ENCODE measurements at regions not wholly inside any gene's neighbourhood (a gene's known extent, or its start where the extent isn't known, plus 50 kb on each side); places are given as distances from the start of the nearest gene placed in this dataset.

DNA sequence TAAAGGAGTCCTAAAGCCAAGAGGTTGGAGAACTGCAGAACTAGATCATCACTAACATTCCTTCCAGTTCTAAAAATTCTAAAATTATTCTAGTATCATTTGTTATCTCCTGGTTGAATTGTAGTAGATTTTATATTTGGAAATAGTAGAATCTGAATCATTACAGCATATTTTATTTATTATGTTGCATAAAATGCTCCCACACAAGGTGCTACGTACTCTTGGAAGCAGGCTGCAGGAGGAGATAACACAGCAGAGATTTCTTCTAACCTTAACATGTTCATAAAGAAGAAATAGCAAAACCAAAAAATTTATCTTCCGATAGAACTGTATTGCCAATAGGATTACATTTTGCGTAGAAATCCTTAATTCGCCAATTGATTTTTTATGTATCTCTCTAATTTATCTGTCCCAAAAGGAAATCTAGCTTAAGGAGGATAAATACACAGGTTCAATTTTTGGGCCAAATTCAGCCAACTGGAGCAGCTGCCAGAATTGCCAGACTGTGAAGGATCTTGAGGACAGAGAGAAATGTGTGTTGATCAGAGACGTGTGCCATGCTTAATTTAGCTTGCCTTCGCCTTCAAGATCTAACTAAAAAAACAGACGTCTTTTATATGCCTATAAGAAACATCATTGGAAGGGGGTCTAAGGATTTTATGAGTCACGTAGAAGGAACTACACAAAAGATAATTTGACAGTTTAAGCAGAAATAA, 134.4 kb upstream of the MITF start:
- CTCF ChIA-PET = no interaction called here
- POLR2A ChIA-PET = no interaction called here
- DNase-seq (ENCODE audit: extremely low spot score) = no peak
- TF ChIP-seq, protein P1, sequence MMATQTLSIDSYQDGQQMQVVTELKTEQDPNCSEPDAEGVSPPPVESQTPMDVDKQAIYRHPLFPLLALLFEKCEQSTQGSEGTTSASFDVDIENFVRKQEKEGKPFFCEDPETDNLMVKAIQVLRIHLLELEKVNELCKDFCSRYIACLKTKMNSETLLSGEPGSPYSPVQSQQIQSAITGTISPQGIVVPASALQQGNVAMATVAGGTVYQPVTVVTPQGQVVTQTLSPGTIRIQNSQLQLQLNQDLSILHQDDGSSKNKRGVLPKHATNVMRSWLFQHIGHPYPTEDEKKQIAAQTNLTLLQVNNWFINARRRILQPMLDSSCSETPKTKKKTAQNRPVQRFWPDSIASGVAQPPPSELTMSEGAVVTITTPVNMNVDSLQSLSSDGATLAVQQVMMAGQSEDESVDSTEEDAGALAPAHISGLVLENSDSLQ (IDR thresholded peaks at IDR 0.05) = no peak
- TF ChIP-seq FOXM1 (IDR thresholded peaks at IDR 0.05; ENCODE audit: borderline replicate concordance) (no peak), SP1 (IDR thresholded peaks at IDR 0.05) (no peak), FOXK2 (IDR thresholded peaks at IDR 0.05) (no peak), SUZ12 (IDR thresholded peaks at IDR 0.05) (no peak), ELF4 (IDR thresholded peaks at IDR 0.05) (no peak), HDGF (IDR thresholded peaks at IDR 0.05; ENCODE audit: borderline replicate concordance) (no peak), FOXA1 (IDR thresholded peaks at IDR 0.05) (no peak), CTBP1 (IDR thresholded peaks at IDR 0.05; ENCODE audit: borderline replicate concordance) (no peak), BHLHE40 (IDR thresholded peaks at IDR 0.05; ENCODE audit: borderline replicate concordance) (no peak), ARNT (IDR thresholded peaks at IDR 0.05) (no peak), L3MBTL2 (conservative IDR thresholded peaks at IDR 0.05) (no peak), TARDBP (IDR thresholded peaks at IDR 0.05) (no peak), NFRKB (IDR thresholded peaks at IDR 0.05) (no peak)

DNA sequence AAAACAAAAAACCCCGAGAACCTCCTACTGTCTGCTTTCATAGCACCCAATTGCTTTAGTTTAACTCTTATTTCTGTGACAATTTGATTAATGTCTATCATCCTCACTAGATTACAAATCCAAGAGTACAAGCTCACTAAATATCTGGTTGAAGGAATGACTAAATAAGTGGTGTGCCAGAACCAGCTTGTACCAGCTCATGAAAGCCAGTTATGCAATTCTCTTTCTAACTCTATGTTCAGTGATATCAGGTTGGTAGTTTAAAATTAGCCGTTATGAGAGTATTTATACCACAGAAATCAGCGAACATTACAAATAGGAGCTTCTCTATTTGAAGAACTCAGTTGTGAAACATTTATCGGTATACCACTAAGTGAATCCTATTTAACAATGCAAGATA, 137.2 kb upstream of the MITF start:
- DNase-seq (ENCODE audit: extremely low spot score) = no peak
- ChIA-PET CTCF (no interaction called here), POLR2A (no interaction called here)
- no peak for TF ChIP-seq L3MBTL2 (conservative IDR thresholded peaks at IDR 0.05)
- no peak for TF ChIP-seq BHLHE40 (IDR thresholded peaks at IDR 0.05; ENCODE audit: borderline replicate concordance)
- TF ChIP-seq TARDBP (IDR thresholded peaks at IDR 0.05) = no peak
- no peak for TF ChIP-seq ARNT (IDR thresholded peaks at IDR 0.05)
- TF ChIP-seq FOXA1 (IDR thresholded peaks at IDR 0.05) = no peak
- no peak for TF ChIP-seq HDGF (IDR thresholded peaks at IDR 0.05; ENCODE audit: borderline replicate concordance)

DNA sequence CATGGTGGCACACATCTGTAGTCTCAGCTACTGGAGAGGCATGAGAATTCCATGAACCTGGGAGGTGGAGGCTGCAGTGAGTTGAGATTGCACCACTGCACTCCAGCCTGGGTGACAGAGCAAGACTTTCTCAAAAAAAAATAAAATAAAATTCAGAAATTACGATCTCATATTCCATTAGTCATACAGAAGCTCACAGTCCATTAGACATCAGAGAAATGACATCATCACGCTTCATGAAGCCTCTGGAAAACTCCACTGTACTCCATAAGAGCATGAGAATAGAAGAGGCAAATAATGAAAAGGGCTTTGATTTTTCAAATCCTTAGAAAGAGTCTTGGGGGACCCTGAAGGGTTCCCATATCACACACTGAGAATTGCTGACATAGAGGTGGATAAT, 145.0 kb upstream of the MITF start:
- POLR2A ChIA-PET = no interaction called here
- CTCF ChIA-PET = no interaction called here
- no peak for DNase-seq (ENCODE audit: extremely low spot score)
- TF ChIP-seq SUZ12 (IDR thresholded peaks at IDR 0.05) (no peak), FOXA1 (IDR thresholded peaks at IDR 0.05) (no peak), SP1 (IDR thresholded peaks at IDR 0.05) (no peak), ARNT (IDR thresholded peaks at IDR 0.05) (no peak), NFRKB (IDR thresholded peaks at IDR 0.05) (no peak), ZNF384 (IDR thresholded peaks at IDR 0.05) (no peak), L3MBTL2 (conservative IDR thresholded peaks at IDR 0.05) (no peak), FOXK2 (IDR thresholded peaks at IDR 0.05) (no peak), ELF4 (IDR thresholded peaks at IDR 0.05) (no peak)
- TF ChIP-seq, protein P1 (IDR thresholded peaks at IDR 0.05) = no peak

DNA sequence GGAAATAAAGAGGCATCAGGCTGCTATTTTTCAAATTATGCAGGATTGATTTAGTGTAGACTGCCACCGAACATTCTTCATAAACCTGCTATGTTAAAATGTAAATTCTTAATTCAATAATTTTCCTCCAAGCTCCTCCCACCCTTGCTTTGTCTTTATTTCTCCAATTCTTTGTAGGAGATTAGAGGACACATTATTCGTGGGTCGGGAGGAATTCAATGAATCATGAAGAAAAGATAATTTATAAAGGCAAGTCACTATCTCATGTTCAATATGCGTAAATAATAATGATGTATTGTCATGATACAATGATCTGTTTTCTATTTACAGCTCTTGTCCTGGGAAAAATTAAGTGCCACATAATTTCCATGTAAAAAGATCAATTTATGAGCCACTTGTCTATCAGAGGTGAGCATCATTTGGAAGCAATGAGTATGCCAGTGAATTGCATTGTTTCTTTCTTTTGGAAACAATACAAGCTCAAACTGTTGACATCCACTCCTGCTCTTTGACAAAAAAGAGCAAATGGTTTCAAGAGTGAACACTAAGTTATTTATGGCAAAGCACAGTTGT, 148.0 kb upstream of the MITF start:
- CTCF ChIA-PET = no interaction called here
- DNase-seq (ENCODE audit: extremely low spot score) = no peak
- TF ChIP-seq HDGF (IDR thresholded peaks at IDR 0.05; ENCODE audit: borderline replicate concordance) = no peak
- no peak for TF ChIP-seq TARDBP (IDR thresholded peaks at IDR 0.05)
- POLR2A ChIA-PET = no interaction called here

DNA sequence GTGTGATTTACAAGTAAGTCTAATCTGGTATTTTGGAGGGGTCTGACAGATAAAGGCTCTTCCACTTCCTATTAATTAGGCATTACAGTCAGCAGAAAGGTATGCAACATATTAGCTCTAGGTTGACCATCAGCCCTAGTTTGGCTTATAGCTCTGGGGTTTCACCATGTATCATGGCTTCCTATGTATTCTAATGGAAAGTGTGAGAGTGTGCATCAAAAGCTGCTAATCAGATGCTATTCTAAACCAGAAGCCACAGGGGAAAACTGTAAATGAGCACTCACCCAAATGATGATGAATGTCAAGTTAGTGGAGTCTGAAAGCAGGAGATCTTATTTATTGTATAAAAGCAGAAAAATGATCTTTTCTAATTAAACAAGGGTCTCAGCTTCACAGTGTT, 149.2 kb upstream of the MITF start:
- no peak for TF ChIP-seq CTBP1 (IDR thresholded peaks at IDR 0.05; ENCODE audit: borderline replicate concordance)
- ChIA-PET CTCF (no interaction called here), POLR2A (no interaction called here)
- DNase-seq (ENCODE audit: extremely low spot score) = no peak

DNA sequence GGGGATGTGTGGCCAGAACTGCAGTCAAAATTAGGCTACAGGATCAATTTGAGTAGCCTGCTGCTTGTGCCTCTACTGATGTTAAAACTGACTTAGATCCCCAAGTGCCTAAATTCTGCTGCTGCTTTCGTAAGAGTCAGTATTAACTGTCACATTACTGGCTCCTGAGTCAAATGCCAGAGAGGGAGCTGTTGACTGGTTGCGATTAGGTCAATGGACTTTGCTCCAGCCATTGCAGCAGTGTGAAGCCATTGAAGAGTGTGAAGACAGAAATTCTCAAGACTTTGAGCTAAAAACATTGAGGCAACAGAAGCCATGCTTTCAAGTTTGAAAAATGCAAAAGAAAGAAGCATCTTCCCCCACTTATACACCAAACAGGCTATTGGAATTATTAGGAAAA, 151.1 kb upstream of the MITF start:
- ChIA-PET POLR2A (no interaction called here), CTCF (no interaction called here)
- no peak for DNase-seq (ENCODE audit: extremely low spot score)
- no peak for TF ChIP-seq SP1 (IDR thresholded peaks at IDR 0.05)
- no peak for TF ChIP-seq LEF1 (IDR thresholded peaks at IDR 0.05; ENCODE audit: borderline replicate concordance)
- no peak for TF ChIP-seq ZNF384 (IDR thresholded peaks at IDR 0.05)
- TF ChIP-seq HDGF (IDR thresholded peaks at IDR 0.05; ENCODE audit: borderline replicate concordance) = no peak
- no peak for TF ChIP-seq FOXM1 (IDR thresholded peaks at IDR 0.05; ENCODE audit: borderline replicate concordance)
- TF ChIP-seq ELF4 (IDR thresholded peaks at IDR 0.05) = no peak
- no peak for TF ChIP-seq ARNT (IDR thresholded peaks at IDR 0.05)
- TF ChIP-seq L3MBTL2 (conservative IDR thresholded peaks at IDR 0.05) = no peak

DNA sequence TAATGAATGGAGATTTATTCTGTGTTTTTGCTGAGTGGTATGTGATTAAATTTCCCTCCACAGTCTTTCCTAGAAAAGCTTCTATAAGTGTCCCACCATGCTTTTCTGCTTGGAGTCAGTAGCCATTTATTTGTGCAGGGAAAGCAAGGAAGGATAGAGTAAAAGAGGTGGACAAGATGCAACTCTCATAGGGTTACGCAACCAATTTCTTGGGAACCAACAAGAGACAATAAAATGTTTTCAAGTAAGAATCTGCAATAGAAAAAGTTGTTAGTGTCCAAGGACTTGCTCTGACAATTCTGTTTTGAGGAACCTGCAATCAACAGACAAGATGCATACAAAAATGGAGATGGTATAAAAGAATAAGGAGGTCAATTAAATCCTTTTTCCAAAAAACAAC, 153.8 kb upstream of the MITF start:
- ChIA-PET POLR2A (no interaction called here), CTCF (no interaction called here)
- no peak for DNase-seq (ENCODE audit: extremely low spot score)
- no peak for TF ChIP-seq NFRKB (IDR thresholded peaks at IDR 0.05)
- TF ChIP-seq CTBP1 (IDR thresholded peaks at IDR 0.05; ENCODE audit: borderline replicate concordance) = no peak
- no peak for TF ChIP-seq FOXA1 (IDR thresholded peaks at IDR 0.05)
- no peak for TF ChIP-seq ARNT (IDR thresholded peaks at IDR 0.05)
- no peak for TF ChIP-seq ELF4 (IDR thresholded peaks at IDR 0.05)

DNA sequence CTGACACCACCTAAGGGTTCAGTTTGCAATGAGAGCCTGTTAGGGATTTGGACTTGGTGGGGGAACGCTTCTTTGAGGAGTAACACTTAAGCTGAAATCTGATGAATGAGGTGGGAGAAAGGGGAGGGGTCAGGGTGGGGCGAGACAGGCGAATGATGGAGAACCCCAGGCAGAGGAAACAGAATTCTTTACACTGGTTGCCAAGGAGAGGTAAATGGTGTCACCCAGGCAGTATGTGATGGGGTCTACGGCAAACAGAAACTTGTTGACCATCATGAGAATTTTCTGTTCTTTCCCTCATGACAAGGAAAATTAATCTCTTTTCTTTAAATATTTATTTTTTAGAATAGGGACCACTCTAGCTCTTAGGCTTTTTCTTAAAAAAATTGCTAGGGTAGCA, 157.2 kb upstream of the MITF start:
- TF ChIP-seq BHLHE40 (IDR thresholded peaks at IDR 0.05; ENCODE audit: borderline replicate concordance) = no peak
- TF ChIP-seq ELF4 (IDR thresholded peaks at IDR 0.05) = no peak
- TF ChIP-seq, protein P1 (IDR thresholded peaks at IDR 0.05) = no peak
- no peak for TF ChIP-seq CTBP1 (IDR thresholded peaks at IDR 0.05; ENCODE audit: borderline replicate concordance)
- TF ChIP-seq FOXM1 (IDR thresholded peaks at IDR 0.05; ENCODE audit: borderline replicate concordance) = no peak
- TF ChIP-seq SUZ12 (IDR thresholded peaks at IDR 0.05) = no peak
- no peak for TF ChIP-seq SP1 (IDR thresholded peaks at IDR 0.05)
- TF ChIP-seq NFRKB (IDR thresholded peaks at IDR 0.05) = no peak
- no peak for TF ChIP-seq ARNT (IDR thresholded peaks at IDR 0.05)
- no peak for TF ChIP-seq HDGF (IDR thresholded peaks at IDR 0.05; ENCODE audit: borderline replicate concordance)
- no peak for TF ChIP-seq LEF1 (IDR thresholded peaks at IDR 0.05; ENCODE audit: borderline replicate concordance)
- no peak for TF ChIP-seq L3MBTL2 (conservative IDR thresholded peaks at IDR 0.05)
- TF ChIP-seq FOXA1 (IDR thresholded peaks at IDR 0.05) = no peak
- TF ChIP-seq FOXK2 (IDR thresholded peaks at IDR 0.05) = no peak
- no peak for DNase-seq (ENCODE audit: extremely low spot score)
- CTCF ChIA-PET = no interaction called here
- POLR2A ChIA-PET = no interaction called here
